BLaER1 treated with 17β-estradiol and CSF1 and Interleukin-3, amounts not matched to agents 10 nM and 100 nM (cell line): ENCODE measurements at regions not wholly inside any gene's neighbourhood (a gene's known extent, or its start where the extent isn't known, plus 50 kb on each side); places are given as distances from the start of the nearest gene placed in this dataset.

Experiments
- H3K27ac ChIP-seq, 11 experiments: shearing (Covaris generic); formaldehyde crosslinking; 2 replicates each; pipeline ENCODE4 v1.8.1; 2022
- H3K27me3 ChIP-seq, 11 experiments: shearing (Covaris generic); formaldehyde crosslinking; 2 replicates each; pipeline ENCODE4 v1.8.1; 2022
- H3K36me3 ChIP-seq, 11 experiments: shearing (Covaris generic); formaldehyde crosslinking; 2 replicates each; pipeline ENCODE4 v1.8.1; 2022
- H3K4me1 ChIP-seq, 10 experiments: shearing (Covaris generic); formaldehyde crosslinking; 2 replicates each; pipeline ENCODE4 v1.8.1; 2022
- H3K4me2 ChIP-seq, 11 experiments: shearing (Covaris generic); formaldehyde crosslinking; 2 replicates each; pipeline ENCODE4 v1.8.1; 2022
- H3K4me3 ChIP-seq, 10 experiments: shearing (Covaris generic); formaldehyde crosslinking; 2 replicates each; pipeline ENCODE4 v1.8.1; 2022
- H3K9ac ChIP-seq, 11 experiments: shearing (Covaris generic); formaldehyde crosslinking; 2 replicates each; pipeline ENCODE4 v1.8.1; 2022
- H3K9me3 ChIP-seq, 11 experiments: shearing (Covaris generic); formaldehyde crosslinking; replicated peaks in 1 of 11; 2 replicates each; pipeline ENCODE4 v1.8.1; 2022
- H4K20me1 ChIP-seq, 11 experiments: shearing (Covaris generic); formaldehyde crosslinking; 2 replicates each; pipeline ENCODE4 v1.8.1; 2022
- Cebpa-rat ChIP-seq, 11 experiments: shearing (Covaris generic); IDR thresholded peaks; 2 replicates each; pipeline ENCODE4 v1.8.1; 2022

- Histone ChIP-seq H4K20me1 (no peaks in the 10 kb centered on the region), H3K27ac (no peak overlapping the region), H3K9me3 (peaks cover 6 to 28% (median 12%) of the 10 kb centered on the region in 11 experiments), H3K36me3 (no peaks in the 10 kb centered on the region), H3K4me2 (no peak overlapping the region), H3K27me3 (no peaks in the 10 kb centered on the region), H3K4me1 (no peaks in the 10 kb centered on the region), H3K4me3 (no peak overlapping the region), H3K9ac (no peak overlapping the region)
- TF ChIP-seq Cebpa-rat (IDR thresholded peaks at IDR 0.05) = no peak
Measured at GRCh38 chr3:87147562-87147961, 79.5 kb upstream of the CHMP2B start.

- Histone ChIP-seq H3K9ac (no peak overlapping the region), H3K27me3 (no peaks in the 10 kb centered on the region), H3K4me2 (no peak overlapping the region), H4K20me1 (no peaks in the 10 kb centered on the region), H3K27ac (no peak overlapping the region), H3K36me3 (peaks cover 0 to 7% (median 0%) of the 10 kb centered on the region in 11 experiments; a peak in 1 of 22 replicates), H3K9me3 (peaks cover 24 to 47% (median 29%) of the 10 kb centered on the region in 11 experiments), H3K4me1 (no peaks in the 10 kb centered on the region), H3K4me3 (no peak overlapping the region)
- TF ChIP-seq Cebpa-rat (IDR thresholded peaks at IDR 0.05) = no peak
Measured at GRCh38 chr3:87145553-87145952, 81.6 kb upstream of the CHMP2B start.

- Histone ChIP-seq H3K9me3 (peaks cover 8 to 14% (median 12%) of the 10 kb centered on the region in 11 experiments), H3K27me3 (no peaks in the 10 kb centered on the region), H3K4me1 (no peaks in the 10 kb centered on the region), H3K4me2 (no peak overlapping the region), H4K20me1 (no peaks in the 10 kb centered on the region), H3K4me3 (no peak overlapping the region), H3K9ac (no peak overlapping the region), H3K27ac (no peak overlapping the region), H3K36me3 (peaks cover 0 to under 1% (median 0%) of the 10 kb centered on the region in 11 experiments; a peak in 1 of 22 replicates)
- no peak for TF ChIP-seq Cebpa-rat (IDR thresholded peaks at IDR 0.05)
Measured at GRCh38 chr3:87136066-87136596, 91.0 kb upstream of the CHMP2B start.

DNA sequence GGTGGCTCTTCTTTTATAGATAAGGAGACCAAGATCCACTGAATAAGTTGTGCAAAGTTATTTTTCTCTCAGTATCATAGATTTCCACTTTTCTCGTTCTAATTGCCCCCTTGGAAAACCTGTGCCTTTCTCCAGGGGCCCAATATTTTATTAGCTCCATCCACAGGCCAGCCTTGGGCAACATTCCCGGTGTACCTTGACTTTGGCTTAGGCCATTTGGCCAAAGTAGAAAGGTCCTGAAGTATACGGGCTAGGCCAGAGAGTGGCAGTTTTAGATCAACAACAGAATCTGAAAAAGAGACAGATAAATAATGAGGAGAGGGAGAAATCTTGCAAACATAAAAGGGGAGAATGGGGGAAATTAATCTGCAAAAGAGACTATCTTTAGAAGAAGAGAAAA lies 91.7 kb upstream of the CHMP2B start:
- H3K4me1 ChIP-seq = no peaks in the 10 kb centered on the region

GRCh38 chr3:87132801-87133200 lies 94.3 kb upstream of the CHMP2B start:
- Histone ChIP-seq H3K9me3 (no peaks in the 10 kb centered on the region), H4K20me1 (no peaks in the 10 kb centered on the region), H3K36me3 (no peaks in the 10 kb centered on the region), H3K4me1 (no peaks in the 10 kb centered on the region), H3K4me2 (no peak overlapping the region), H3K27ac (no peak overlapping the region), H3K27me3 (no peaks in the 10 kb centered on the region), H3K9ac (no peak overlapping the region), H3K4me3 (no peak overlapping the region)
- TF ChIP-seq Cebpa-rat (IDR thresholded peaks at IDR 0.05) = peak in 3 of 11 experiments; percentile 31 to 39 (median 31); a peak in 2 of 22 replicates

More for the DNA sequence above, 91.7 kb upstream of the CHMP2B start:
- no peaks in the 10 kb centered on the region for H3K36me3 ChIP-seq
- H3K27me3 ChIP-seq = no peaks in the 10 kb centered on the region
- H3K4me3 ChIP-seq = no peak overlapping the region
- peaks cover 1 to 7% (median 5%) of the 10 kb centered on the region in 11 experiments; a peak in 19 of 22 replicates for H3K9me3 ChIP-seq
- no peak overlapping the region for H3K27ac ChIP-seq
- H3K4me2 ChIP-seq = no peak overlapping the region
- TF ChIP-seq Cebpa-rat (IDR thresholded peaks at IDR 0.05) = no peak
- H4K20me1 ChIP-seq = no peaks in the 10 kb centered on the region
- H3K9ac ChIP-seq = no peak overlapping the region

DNA sequence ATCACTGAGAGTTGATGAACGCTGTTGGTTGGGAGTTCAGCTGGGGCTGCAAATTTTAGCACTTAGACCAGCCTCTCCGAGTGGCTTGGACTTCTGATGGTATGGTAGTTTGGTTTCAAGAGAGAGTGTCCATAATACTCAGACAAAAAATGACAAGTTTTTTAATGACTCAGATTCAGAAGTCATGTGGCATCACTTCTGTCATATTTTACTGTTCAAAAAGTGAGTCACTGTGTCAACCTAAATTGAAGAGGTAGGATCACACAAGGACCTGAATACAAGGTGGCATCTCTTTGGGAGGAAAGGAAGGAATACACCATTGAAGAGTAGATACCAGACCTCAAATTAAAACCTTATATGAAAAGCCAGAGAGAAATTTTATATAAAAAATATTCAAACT lies 99.1 kb upstream of the CHMP2B start:
- Histone ChIP-seq H3K36me3 (no peaks in the 10 kb centered on the region), H3K4me3 (no peak overlapping the region), H3K4me2 (no peak overlapping the region), H3K9me3 (no peaks in the 10 kb centered on the region), H3K27me3 (no peaks in the 10 kb centered on the region), H4K20me1 (no peaks in the 10 kb centered on the region), H3K27ac (no peak overlapping the region), H3K9ac (no peak overlapping the region), H3K4me1 (no peaks in the 10 kb centered on the region)
- TF ChIP-seq Cebpa-rat (IDR thresholded peaks at IDR 0.05) = no peak

DNA sequence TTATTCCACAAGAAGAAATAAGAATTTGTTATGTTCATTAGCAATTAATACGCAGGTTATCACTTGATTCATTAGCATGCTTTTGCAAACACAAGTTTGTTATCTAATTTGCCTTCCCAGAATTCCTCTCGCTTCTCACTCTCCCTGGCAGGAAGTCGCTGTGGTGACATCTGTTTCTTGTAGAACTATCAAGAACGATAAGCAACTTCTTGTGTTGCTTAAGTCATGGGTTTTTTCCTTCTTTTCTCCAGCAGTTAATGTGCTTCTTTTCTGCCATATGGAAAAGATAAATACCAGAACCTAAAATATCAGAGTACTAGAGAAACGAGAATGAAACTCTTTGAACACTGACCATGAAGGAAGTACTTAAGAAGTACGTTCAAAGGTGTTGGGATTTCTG lies 99.8 kb upstream of the CHMP2B start:
- TF ChIP-seq Cebpa-rat (IDR thresholded peaks at IDR 0.05) = no peak

GRCh38 chr3:87126321-87126720 lies 100.8 kb upstream of the CHMP2B start:
- no peak overlapping the region for H3K4me2 ChIP-seq
- no peak for TF ChIP-seq Cebpa-rat (IDR thresholded peaks at IDR 0.05)

More for the DNA sequence above, 99.8 kb upstream of the CHMP2B start:
- H3K9ac ChIP-seq = no peak overlapping the region
- H3K36me3 ChIP-seq = no peaks in the 10 kb centered on the region
- no peak overlapping the region for H3K27ac ChIP-seq
- no peaks in the 10 kb centered on the region for H3K27me3 ChIP-seq
- H3K4me1 ChIP-seq = no peaks in the 10 kb centered on the region
- no peak overlapping the region for H3K4me3 ChIP-seq
- no peaks in the 10 kb centered on the region for H3K9me3 ChIP-seq
- H3K4me2 ChIP-seq = no peak overlapping the region
- H4K20me1 ChIP-seq = no peaks in the 10 kb centered on the region

GRCh38 chr3:87125116-87125515 lies 102.0 kb upstream of the CHMP2B start:
- TF ChIP-seq Cebpa-rat (IDR thresholded peaks at IDR 0.05) = no peak
- Histone ChIP-seq H3K4me1 (no peaks in the 10 kb centered on the region), H3K9ac (no peak overlapping the region), H3K36me3 (no peaks in the 10 kb centered on the region), H3K27me3 (no peaks in the 10 kb centered on the region), H3K4me3 (no peak overlapping the region), H3K9me3 (no peaks in the 10 kb centered on the region), H3K27ac (no peak overlapping the region), H3K4me2 (no peak overlapping the region), H4K20me1 (no peaks in the 10 kb centered on the region)

More at GRCh38 chr3:87126321-87126720, 100.8 kb upstream of the CHMP2B start:
- no peak overlapping the region for H3K4me3 ChIP-seq
- no peak overlapping the region for H3K9ac ChIP-seq
- no peaks in the 10 kb centered on the region for H3K9me3 ChIP-seq
- no peaks in the 10 kb centered on the region for H4K20me1 ChIP-seq
- no peaks in the 10 kb centered on the region for H3K27me3 ChIP-seq
- no peak overlapping the region for H3K27ac ChIP-seq
- no peaks in the 10 kb centered on the region for H3K36me3 ChIP-seq
- no peaks in the 10 kb centered on the region for H3K4me1 ChIP-seq

DNA sequence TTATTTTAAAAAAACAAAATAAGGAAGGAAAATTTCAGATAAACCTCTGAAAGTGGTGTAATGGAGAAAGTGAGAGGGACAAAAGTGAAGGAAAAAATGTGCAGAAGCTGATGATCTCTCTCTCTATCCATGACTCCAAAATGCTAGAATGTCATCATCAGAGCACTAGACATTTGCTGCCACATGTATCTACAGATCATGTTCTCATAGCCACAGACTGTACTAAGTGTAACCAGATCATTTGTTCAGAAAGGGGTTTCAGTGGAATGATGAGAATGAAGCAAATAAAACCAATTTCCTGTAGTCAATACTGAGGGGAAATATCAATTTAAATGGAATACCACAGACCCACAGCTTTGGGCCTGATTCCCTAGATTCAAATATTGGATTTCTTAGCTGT lies 104.3 kb upstream of the CHMP2B start:
- Histone ChIP-seq H3K27me3 (no peaks in the 10 kb centered on the region), H3K27ac (no peak overlapping the region), H4K20me1 (no peaks in the 10 kb centered on the region), H3K9ac (no peak overlapping the region), H3K9me3 (no peaks in the 10 kb centered on the region), H3K36me3 (no peaks in the 10 kb centered on the region), H3K4me1 (no peaks in the 10 kb centered on the region), H3K4me2 (no peak overlapping the region), H3K4me3 (no peak overlapping the region)
- TF ChIP-seq Cebpa-rat (IDR thresholded peaks at IDR 0.05) = no peak
